Upper lobe of right lung (tissue), 1 donor: ENCODE measurements at regions not wholly inside any gene's neighbourhood (a gene's known extent, or its start where the extent isn't known, plus 50 kb on each side); places are given as distances from the start of the nearest gene placed in this dataset.

Experiments used
- ATAC-seq: fragments of 200-7000 bp; cut with Tn5 transposase; one replicate; pipeline ENCODE4 v1.9.1; 2020; ENCODE audit warnings: mild to moderate bottlenecking, moderate library complexity
- DNase-seq: peaks from one replicate; pipeline ENCODE4 v3.0.0-alpha.2; 2020
- H3K27ac ChIP-seq: fragments of 200-600 bp; one replicate; pipeline ENCODE4 v1.8.0; 2022
- H3K27me3 ChIP-seq: fragments of 200-600 bp; one replicate; pipeline ENCODE4 v1.8.0; 2022; ENCODE audit warnings: mild to moderate bottlenecking
- H3K36me3 ChIP-seq: fragments of 200-600 bp; one replicate; pipeline ENCODE4 v1.8.0; 2022
- H3K4me1 ChIP-seq: fragments of 200-600 bp; one replicate; pipeline ENCODE4 v1.8.0; 2022
- H3K4me3 ChIP-seq: fragments of 200-600 bp; one replicate; pipeline ENCODE4 v1.8.0; 2022; ENCODE audit warnings: mild to moderate bottlenecking
- H3K9me3 ChIP-seq: fragments of 200-600 bp; one replicate; pipeline ENCODE4 v1.8.0; 2022
- intact Hi-C: fragments of 100-400 bp; cut with DNase I; formaldehyde crosslinking; loops from one replicate; pipeline ENCODE4 v1.11.0; 2022
- TF ChIP-seq, protein P1 (sequence below): fragments of 200-600 bp; IDR thresholded peaks from one replicate; pipeline ENCODE4 v1.8.0; 2022; ENCODE audit warnings: antibody characterized with exemption
- donor health status: DM: no; HTN: yes; CAD: no; lungs with severe emphysema.

GRCh38 chr2:71850306-71850801, 297.3 kb downstream of the CYP26B1 start:
- DNase-seq, result no peak
- no peak overlapping the region for H3K4me3 ChIP-seq
- no peaks in the 10 kb centered on the region for H3K9me3 ChIP-seq
- H3K27me3 ChIP-seq, result peaks cover 9% of the 10 kb centered on the region
- H3K27ac ChIP-seq, result peak overlapping the region; percentile 36
- H3K4me1 ChIP-seq, result peaks cover 8% of the 10 kb centered on the region
- no peaks in the 10 kb centered on the region for H3K36me3 ChIP-seq
- ATAC-seq, result no peak
- intact Hi-C loops, result no loop called here
- TF ChIP-seq, protein P1, sequence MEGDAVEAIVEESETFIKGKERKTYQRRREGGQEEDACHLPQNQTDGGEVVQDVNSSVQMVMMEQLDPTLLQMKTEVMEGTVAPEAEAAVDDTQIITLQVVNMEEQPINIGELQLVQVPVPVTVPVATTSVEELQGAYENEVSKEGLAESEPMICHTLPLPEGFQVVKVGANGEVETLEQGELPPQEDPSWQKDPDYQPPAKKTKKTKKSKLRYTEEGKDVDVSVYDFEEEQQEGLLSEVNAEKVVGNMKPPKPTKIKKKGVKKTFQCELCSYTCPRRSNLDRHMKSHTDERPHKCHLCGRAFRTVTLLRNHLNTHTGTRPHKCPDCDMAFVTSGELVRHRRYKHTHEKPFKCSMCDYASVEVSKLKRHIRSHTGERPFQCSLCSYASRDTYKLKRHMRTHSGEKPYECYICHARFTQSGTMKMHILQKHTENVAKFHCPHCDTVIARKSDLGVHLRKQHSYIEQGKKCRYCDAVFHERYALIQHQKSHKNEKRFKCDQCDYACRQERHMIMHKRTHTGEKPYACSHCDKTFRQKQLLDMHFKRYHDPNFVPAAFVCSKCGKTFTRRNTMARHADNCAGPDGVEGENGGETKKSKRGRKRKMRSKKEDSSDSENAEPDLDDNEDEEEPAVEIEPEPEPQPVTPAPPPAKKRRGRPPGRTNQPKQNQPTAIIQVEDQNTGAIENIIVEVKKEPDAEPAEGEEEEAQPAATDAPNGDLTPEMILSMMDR, result no peak

DNA sequence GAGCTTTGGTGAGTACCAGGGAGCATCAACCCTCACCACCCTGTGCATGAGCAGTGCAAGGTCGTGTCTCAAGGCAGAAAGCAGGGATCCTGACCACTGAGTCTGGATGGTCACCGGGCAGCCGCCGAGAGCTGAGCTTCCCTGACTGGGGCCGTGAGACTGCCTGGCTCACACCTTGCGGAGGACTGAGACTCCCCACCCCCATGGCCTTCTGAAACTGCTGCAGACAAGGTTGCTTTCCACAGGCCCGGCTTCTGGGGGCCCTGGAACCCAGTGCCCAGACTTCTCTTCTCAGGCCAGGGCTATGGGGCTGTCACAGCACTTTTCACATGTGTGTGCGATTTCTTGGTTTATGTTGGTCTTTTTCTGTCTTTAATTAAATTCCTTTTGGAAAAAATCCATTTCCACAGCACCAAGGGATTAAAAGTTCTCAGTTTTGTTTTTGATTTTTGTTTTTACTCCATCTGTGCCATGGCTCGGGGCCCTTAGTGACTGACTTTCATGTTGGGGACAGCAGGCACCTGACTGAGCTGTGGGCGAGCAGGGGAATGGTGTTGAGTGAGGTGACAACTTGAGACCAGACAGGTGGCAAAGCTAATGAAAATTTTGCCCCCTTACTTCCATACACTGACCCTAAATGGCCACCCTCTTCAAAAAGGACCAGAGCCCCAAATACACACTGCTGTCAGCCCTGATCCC, 297.9 kb downstream of the CYP26B1 start:
- TF ChIP-seq, protein P1, result no peak
- Histone ChIP-seq H3K27me3 (peaks cover 9% of the 10 kb centered on the region), H3K36me3 (no peaks in the 10 kb centered on the region), H3K4me3 (no peak overlapping the region), H3K9me3 (no peaks in the 10 kb centered on the region), H3K4me1 (peaks cover 8% of the 10 kb centered on the region), H3K27ac (peak overlapping the region; percentile 36)
- DNase-seq (no peak), ATAC-seq (no peak)
- intact Hi-C loops, result no loop called here

DNA sequence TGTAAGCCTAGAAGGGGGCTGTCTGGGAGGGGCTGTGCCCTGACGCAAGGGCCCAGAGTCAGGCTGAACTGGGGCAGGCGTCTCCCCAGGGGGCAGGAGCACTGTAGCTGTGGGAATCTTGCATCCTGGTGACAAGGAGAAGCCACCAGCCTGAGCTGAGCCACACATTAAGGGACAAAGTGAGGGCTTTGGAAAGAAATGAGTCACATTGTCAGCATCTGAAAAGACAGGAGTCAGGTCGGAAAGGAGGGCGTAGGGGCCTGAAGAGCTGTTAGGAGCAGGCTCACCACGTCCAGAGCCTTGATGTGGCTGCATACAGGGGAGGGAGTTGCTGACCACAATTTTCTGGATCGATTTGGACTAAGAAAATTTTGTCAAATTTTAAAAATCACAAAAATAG, 298.6 kb downstream of the CYP26B1 start:
- ATAC-seq (no peak), DNase-seq (no peak)
- no peak overlapping the region for H3K4me3 ChIP-seq
- H3K27ac ChIP-seq, result no peak overlapping the region
- H3K36me3 ChIP-seq, result no peaks in the 10 kb centered on the region
- no peaks in the 10 kb centered on the region for H3K9me3 ChIP-seq
- TF ChIP-seq, protein P1, result no peak
- H3K27me3 ChIP-seq, result peaks cover 9% of the 10 kb centered on the region
- H3K4me1 ChIP-seq, result peaks cover 8% of the 10 kb centered on the region
- intact Hi-C loops, result no loop called here

DNA sequence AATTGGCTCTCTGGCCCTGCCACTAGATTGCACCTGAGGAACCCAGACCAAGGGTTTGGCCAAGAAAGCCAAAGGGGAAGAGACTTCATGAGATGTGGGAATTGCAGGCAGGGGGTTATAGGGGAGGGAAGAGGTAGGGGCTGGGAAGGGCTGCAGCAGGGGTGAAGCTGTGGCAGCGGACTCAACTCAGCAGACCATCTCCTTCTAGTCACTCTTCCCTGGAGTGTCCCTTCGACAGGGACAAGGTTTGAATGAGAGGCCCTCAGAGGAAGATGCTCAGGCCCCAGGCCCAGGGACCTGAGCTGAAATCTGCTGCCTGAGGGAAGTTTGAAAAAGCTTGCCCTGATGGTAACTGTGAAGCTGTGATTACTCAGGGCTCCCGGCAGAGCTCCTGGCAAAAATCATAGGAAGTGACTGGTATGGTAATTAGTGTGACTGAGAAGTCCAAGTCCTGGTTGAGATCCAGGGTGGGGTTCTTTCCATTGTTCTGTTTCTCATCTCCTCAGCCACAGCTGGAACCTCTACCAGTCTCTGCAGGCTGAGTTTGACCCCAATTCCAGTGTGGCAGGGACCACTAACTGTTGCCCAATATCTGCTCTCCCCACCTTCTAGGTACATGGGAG, 300.9 kb downstream of the CYP26B1 start:
- H3K4me1 ChIP-seq, result peaks cover 5% of the 10 kb centered on the region
- intact Hi-C loops, result no loop called here
- H3K4me3 ChIP-seq, result no peak overlapping the region
- no peaks in the 10 kb centered on the region for H3K9me3 ChIP-seq
- H3K36me3 ChIP-seq, result no peaks in the 10 kb centered on the region
- peaks cover 6% of the 10 kb centered on the region for H3K27me3 ChIP-seq
- TF ChIP-seq, protein P1, result no peak
- H3K27ac ChIP-seq, result no peak overlapping the region
- ATAC-seq, result no peak
- no peak for DNase-seq

- Histone ChIP-seq H3K36me3 (no peaks in the 10 kb centered on the region), H3K4me1 (no peaks in the 10 kb centered on the region), H3K27me3 (no peaks in the 10 kb centered on the region), H3K27ac (no peak overlapping the region), H3K9me3 (no peaks in the 10 kb centered on the region), H3K4me3 (no peak overlapping the region)
- intact Hi-C loops, result no loop called here
- DNase-seq, result no peak
- no peak for ATAC-seq
- TF ChIP-seq, protein P1, result no peak
These were observed 301.6 kb downstream of the CYP26B1 start for GRCh38 chr2:71846072-71846471.
